GM21825 (cell line): ENCODE measurements at regions not wholly inside any gene's neighbourhood (a gene's known extent, or its start where the extent isn't known, plus 50 kb on each side); places are given as distances from the start of the nearest gene placed in this dataset.
"Not testable (repeated sequence)": the region's sequence is repeated elsewhere in the genome, so short reads cannot be mapped to it uniquely, and the experiment has no call there.

Experiments
- ATAC-seq: cut with Tn5 transposase; IDR thresholded peaks from one replicate; pipeline ENCODE4 v1.9.1; 2021; ENCODE audit warnings: mild to moderate bottlenecking, moderate library complexity; ENCODE audit not compliant: unreplicated experiment

DNA sequence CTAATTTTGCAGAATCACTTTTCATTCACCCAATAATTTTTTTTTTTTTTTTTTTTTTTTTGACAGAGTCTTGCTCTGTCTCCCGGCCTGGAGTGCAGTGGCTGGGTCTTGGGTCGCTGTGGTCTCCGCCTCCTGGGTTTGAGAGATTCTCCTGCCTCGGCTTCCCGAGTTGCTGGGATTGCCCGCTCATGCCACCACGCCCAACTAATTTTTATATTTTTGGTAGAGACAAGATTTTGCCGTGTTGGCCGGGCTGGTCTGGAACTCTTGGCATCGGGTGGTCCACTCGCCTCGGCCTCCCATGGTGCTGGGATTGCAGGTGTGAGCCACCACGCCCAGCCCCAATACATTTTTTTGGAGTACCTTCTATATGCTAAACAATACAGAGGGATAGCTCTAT is 1120.0 kb upstream of the ATXN8OS start:
- no peak for ATAC-seq

DNA sequence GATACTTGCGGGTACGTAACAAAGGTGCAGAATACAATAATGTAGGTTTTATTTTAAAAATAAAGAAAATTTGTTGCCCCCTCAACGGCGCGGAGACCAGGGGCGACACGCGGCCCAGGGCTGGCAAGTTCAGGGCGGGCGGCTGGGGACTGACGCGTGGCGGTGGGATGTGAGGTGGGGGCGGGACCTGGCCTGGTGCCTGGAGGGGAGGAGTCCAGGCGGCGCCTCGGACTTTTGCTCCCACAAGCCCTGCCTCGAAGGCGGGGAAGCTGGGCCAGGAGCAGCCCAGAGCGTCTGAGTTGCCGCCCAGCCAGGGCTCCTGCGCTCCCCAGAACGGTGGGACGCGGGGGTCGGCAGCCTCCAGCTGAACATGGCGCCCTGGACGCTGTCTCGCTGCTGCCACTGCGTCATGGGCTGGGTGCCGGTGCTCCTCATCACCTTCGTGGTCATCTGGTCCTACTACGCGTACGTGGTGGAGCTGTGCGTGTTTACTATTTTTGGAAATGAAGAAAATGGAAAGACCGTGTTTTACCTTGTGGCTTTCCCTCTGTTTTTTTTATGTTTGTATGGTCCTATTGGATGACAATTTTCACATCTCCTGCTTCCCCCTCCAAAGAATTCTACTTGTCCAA is 1122.8 kb upstream of the ATXN8OS start:
- ATAC-seq = no peak

DNA sequence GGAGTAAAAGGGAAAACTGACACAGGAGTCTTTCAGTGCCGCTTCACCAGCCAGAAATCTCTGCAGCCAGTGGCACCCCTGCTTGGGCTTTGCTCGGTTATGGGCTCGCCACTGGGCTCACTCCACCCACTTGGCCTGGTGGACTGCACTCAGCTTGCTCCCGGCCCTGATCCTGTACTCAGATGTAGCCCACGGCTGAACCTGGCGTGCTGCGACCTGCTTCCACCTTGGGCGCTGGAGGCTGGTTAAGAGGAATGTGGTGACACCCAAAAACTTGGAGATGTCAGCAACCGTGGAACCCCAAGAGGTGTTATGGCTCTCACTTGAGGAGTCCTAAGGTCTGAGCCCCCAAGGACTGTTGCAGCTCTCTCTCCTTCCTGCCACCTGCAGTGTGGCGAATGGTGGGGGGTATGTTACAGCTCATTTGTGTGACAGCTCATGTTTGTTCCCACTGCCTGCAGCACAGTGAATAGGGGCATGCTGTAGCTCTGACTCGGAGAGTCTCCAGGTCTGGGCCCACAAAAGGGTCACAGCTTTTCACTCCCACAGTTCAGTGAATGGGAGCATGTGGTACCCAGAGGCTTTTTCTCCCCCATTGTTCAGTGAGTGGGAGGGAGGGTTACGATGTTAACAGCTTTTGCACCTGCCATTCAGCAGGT is 1124.5 kb upstream of the ATXN8OS start:
- ATAC-seq = no peak

DNA sequence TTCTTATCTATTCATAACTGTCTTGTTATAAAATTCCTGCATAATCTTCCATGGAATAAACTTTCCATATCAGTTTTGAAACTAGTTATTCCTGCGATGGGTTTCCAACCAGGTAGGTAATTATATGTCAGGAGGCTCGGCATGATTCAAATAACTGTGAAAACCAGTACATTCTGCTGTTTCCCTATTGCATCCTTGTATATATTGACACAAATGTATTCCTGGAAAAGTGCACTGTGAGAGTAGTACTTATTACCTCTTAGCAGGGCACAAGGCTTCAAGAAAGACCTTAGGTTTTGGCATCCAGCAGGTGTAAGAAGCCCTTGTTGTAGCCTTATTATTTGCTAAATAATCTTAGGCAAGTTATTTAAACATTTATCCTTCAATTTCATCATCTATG is 1131.3 kb upstream of the ATXN8OS start:
- ATAC-seq = no peak

DNA sequence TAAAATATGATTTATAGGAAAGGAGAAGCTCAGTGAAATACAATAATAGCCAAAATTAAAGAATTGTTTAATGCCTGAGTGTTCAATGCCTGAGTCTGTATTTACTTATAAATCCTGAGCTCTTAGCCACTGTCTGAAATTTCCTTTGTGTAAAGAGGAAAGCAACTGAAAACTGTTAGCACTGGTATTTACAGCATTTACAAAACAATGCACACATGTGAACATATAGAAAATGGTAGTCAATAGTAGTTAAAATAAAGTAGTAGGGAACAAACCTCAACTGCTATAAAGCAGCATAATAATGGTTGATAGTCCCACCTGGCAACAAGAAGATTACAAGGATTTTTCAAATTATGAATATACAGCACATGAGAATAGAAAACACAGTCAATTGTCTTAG is 1137.1 kb upstream of the ATXN8OS start:
- ATAC-seq = no peak

DNA sequence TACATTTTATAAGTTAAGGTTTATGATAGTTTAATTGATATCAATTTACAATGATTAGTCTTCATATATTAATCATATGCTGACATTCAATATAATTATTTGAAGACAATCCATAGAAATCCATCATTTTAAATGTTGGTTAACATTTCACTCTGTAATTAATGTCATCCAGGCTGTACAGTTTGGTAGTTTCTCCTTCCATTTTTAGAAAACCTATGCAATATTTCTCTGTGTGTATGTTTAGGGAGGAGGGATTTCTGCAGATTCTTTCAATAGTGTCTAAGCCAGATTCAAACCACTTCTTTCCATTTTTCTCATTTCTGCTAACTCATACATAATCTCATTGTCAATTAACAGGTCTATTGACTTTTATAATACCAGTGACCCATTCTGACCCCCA is 1159.0 kb upstream of the ATXN8OS start:
- ATAC-seq = no peak

DNA sequence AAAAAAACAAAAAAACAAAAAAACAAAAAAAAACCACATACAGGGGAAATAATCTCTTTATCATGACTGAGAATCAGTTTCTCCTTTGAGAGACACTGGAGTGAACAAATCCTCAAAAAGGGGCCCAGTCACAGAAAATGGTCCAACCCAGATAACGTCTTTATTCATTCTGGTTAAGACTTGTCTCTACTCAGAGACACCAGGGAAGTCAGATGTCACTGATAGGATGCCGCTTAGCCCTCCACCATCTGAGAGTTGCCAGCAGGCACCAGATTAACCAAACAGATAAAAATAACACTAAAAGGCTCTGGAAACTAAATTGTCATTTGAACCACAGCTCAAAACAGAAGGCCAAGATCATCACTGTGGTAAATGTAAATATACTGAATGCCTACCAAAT is 1163.4 kb upstream of the ATXN8OS start:
- ATAC-seq = no peak

DNA sequence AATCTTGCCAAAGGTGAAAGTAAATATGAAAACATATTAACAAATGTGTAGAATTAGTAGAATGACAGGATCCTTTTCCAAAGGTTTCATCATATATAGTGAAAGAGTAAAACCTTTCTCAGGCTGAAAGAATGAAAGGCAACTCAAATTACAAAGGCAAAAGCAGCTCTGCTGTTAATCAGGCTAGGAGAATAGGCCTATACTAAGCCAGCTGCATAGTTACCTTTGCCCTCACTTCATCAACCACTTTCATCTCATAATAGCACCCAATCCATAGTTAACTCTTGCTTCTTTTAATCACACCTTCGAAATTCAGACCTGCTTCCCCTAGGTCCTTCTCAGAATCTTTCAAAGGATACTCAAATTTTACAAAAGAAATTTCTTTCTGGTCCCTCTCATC is 1167.6 kb upstream of the ATXN8OS start:
- no peak for ATAC-seq

DNA sequence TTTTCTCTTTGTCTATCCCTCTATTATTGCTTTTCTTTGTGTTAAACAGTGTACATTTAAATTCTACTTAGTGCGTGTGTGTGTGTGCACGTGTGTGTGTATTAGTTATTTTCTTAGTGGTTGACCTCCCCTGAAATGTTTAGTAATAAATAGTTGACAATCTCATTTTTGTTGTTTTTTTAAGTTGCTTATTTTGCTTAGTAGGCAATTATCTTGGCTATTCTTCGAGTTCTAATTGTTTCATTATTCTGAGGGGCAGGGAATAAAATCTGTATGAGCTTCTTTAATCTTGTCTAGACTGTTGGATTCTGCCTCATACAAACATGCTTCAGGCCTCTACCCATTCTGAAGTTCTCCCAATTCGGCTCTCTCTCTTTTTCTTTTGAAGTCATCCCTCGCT is 1169.0 kb upstream of the ATXN8OS start:
- no peak for ATAC-seq

DNA sequence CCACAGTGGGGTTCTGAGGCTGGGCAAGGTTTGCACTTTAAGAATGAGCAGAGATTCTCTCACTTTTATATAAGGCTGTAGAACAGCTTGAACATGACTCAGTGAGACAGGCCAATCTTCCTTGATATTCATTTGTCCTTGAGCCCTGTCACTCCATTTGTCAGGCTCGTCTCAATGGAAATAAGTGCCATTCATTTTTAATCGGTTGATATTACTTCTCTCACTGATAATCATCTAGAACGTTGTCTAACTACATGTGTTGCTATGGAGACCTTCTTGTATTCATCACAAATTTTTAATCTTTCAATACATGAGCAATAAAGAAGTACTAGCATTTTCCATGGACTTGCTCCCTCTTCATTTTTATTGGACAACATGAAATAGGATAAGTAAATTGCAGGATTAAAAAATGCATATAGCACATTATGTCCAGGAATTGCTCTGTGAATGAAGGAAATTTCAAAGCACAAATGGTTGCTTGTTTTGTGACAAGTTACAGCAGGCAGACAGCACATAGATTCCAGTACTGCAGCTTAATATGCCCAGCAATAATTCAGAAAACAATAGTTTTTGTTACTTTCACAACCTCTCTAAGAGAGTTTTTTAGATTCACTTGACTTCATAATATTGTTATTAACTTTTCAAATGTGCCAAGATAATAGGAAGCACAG is 1178.4 kb upstream of the ATXN8OS start:
- ATAC-seq = no peak

DNA sequence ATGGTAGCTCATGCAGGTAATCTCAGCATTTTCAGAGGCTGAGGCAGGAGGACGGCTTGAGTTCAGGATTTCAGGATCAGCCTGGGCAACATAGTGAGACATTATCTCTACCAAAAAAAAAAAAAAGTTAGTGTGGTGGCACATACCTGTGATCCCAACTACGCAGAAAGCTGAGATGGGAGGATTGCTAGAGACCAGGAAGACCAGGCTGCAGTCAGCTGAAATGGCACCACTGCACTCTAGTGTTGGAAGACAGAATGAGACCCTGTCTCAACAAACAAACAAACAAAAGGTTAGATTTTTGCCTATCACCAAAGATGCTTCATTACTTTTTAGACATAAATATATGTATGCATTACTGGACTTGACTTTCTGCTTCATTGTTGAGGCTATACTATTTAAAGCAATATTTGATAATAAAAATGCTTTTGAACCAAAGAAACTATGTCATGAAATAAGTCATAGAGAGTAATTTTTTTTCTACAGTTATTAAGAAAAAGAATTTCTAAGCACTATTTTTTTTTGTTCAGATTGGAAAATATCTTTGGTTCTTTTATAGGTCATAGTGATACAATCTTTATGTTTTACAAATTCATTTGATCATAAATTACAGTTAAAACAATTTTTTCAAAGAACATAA is 1180.1 kb upstream of the ATXN8OS start:
- ATAC-seq = no peak

DNA sequence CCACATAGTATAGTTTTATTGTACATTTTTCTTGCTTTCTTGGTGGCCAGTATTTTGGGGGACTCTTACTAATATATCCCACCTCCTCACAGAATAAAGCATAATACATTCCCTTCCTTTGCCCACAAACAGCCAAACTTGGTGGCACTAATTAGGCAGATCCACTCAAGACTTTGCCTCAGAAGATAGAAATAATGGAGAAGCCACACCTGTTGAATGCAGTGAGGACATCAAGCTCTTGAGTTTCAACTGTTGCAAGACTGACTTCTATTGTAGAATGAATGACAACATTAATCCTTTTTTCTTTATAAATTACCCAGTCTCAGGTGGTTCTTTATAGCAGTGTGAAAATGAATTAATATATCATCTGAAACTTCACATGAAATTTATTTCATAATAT is 1183.6 kb upstream of the ATXN8OS start:
- no peak for ATAC-seq

DNA sequence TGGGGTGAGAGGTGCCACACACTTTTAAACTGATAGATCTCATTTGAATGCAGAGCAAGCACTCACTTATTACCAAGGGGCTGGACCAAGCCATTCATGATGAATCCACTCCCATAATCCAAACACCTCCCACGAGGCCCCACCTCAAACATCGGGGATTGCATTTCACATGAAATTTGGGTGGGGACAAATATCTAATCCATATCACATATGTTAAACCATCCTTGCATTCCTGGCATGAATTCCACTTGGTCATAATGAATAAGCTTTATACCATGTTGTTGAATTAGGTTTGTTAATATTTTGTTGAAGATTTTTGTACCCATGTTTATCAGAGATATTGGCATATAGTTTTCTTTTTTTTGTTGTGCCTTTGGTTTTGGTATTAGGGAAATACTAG is 1198.7 kb upstream of the ATXN8OS start:
- ATAC-seq = no peak

DNA sequence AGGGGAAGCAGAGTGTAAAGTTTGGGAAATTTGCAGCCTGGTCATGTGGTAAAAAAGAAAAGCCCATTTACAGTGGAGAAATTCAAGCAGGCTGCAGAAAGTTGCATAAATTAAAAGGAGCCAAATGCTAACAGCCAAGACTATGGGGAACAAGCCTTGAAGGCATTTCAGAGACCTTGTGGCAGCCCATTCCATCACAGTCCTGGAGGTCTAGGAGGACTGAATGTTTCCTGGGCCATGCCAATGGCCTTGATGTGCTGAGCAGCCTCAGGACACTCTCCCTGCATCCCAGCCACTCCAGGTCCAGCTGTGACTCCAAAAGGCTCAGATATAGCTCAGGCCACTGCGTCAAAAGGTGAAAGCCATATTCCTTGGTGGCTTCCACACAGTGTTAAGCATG is 1202.4 kb upstream of the ATXN8OS start:
- no peak for ATAC-seq

DNA sequence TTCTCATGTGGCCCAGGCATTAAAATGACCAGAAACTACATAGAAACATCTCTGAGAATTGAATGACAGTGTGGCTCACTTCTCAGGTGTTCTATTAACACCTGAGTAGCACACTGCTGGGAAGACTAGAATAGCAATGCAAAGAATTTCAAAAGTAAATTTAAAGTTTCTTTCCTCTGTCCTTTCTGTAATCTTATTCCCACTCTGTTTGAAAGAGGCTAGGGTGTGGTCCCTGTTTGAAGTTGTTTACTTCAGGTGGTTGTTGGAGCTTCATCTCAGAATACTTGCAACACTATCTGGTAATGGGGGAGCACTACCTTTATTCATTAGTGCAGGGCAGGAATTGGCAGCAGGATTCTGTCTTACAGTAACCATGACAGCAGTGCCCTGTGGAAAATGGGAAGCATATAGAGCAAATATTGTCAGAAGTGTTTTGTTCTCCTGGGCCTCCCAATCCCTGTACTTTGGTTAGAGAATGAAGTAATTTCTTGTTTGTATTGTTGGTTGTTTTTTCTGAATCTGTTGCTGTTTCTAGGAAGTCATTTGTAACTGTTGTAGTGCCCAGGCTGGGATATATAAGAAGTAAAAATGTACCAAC is 1210.2 kb upstream of the ATXN8OS start:
- no peak for ATAC-seq

DNA sequence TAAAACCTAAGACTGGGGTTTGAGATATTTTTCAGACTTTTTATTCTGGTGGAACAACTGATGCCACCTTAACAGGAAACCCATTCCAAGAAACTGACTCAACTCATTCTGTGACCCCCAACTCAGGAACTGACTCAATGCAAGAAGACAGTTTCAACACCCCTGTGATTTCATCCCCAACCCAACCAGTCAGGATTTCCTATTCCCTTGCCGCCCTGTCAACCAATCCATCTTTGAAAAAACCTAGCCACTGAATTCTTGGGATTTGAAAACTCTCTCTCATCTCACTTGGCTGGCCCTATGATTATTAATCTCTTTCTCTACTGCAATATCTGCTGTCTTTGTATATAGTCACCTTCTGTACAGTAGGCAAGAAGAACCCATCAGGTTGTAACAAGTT is 1211.9 kb upstream of the ATXN8OS start:
- ATAC-seq = no peak

DNA sequence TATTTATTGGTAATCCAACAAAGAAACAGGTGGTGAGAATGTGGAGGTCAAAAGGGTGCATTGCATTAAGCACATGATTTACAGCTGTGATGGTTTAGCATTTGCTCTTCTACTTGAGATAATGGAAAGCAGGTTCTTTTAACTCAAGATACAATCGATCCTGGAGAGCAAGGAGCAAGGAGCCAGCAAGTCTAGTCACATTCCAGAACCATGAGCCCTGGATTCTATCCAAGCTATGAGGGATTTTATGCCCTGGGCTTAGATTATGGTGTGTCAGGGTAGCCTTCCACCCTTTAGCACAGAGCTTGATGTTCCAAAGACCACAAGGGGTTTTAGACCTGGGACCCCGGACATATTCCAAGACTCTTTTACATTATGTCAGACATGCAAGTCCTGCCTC is 1213.9 kb upstream of the ATXN8OS start:
- not testable (repeated sequence) for ATAC-seq

DNA sequence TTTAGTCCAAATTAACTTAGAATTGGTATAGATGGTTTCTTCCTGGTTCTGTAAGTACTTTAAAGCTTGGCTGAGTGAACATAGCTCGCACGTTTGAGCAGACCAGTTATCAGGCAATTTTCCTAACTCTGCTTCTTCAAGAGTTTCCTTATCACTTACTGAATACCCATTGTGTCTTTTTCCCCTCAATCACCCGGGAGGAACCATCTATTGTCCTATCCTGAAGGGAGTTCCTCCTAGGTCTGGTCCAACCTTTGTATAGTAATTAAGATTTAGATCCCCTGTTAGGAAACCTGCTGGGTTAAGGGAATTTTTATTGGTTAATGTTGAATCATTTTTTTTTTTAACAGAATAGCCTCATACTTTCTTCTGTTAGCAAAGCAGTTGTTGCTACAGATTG is 1215.0 kb upstream of the ATXN8OS start:
- ATAC-seq = not testable (repeated sequence)

DNA sequence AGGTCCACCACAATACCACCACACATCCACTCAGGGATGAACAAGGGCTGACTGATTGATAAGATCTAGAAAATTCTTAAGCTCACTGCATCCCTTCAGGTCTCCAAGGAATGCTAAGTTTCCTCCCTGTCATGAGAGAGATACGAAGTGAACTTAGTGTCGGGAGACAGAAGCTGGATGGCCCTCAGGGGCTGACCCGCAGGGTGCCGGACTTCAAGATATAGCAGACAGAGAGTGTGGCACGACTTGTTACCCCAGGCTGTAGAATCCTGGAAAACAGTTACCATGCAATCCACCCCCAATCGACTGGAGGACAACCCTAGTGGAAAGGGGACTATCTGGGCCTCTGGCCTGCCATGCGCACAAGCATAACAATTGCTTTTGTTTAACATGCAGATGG is 1217.5 kb upstream of the ATXN8OS start:
- ATAC-seq = not testable (repeated sequence)

DNA sequence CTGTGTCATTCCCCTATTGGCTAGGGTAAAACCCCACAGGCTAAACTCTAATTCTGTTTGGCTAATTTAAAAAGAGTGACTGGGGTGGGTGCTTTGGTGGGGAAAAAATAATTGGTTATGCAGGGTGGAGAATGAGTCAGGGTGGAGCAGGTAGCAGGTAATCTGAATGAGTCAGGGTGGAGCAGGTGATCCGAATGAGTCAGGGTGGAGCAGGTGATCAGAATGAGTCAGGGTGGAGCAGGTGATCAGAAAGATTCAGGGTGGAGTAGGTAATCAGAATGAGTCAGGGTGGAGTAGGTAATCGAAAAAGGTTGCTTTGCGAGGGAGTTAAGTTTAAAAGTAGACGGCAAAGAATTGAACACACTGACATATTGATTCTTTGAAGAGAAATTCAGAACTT is 1218.8 kb upstream of the ATXN8OS start:
- no peak for ATAC-seq

DNA sequence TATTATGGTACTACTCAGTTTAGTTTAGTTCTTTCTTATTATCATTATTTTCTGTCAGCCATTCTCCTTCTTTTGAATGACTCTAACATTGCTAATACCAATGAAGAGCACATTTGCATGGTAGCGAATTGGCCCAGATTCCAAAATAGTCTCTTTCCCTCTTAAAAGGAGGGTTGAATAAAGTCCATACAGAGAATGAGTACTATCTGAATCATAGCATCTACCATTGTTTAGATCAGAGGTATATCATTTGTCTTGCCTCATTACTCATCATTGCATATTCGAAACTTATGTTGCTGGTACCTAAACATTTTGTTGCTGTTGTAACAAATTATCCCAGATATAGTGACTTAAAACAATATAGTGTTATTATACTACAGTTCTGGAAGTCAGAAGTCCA is 1235.3 kb upstream of the ATXN8OS start:
- no peak for ATAC-seq

DNA sequence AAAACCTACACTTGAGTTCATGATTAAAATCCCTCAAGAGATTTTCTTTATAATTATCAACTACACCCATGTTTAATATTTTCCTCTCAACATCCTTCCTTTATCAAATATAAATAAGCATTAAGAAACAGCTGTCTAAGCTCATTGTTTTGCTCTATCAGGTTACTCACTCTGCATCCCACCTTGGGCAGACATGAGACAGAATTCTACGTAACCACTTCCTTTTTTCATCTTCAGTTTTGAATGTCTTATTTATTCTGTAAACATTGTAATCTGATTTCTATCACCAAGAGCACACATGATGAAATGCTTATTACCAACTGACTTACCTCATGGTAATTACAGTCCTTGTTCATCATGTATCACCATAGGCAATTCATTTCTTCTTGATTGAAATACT is 1256.6 kb upstream of the ATXN8OS start:
- no peak for ATAC-seq
